GM12891 (cell line): ENCODE measurements at regions not wholly inside any gene's neighbourhood (a gene's known extent, or its start where the extent isn't known, plus 50 kb on each side); places are given as distances from the start of the nearest gene placed in this dataset.

Source experiments
- PAX5 ChIP-seq: IDR thresholded peaks from 2 replicates; pipeline ENCODE4 v1.6.1; 2011; ENCODE audit warnings: low read length, moderate library complexity, mild to moderate bottlenecking; ENCODE audit not compliant: insufficient read depth, severe bottlenecking
- POLR2A ChIP-seq: IDR thresholded peaks from 2 replicates; pipeline ENCODE4 v1.6.1; 2011; ENCODE audit warnings: low read depth, low read length, control low read depth
- POLR2AphosphoS5 ChIP-seq: IDR thresholded peaks from 2 replicates; pipeline ENCODE4 v1.6.1; 2011; ENCODE audit warnings: low read depth, low read length, control low read depth
- POU2F2 ChIP-seq: IDR thresholded peaks from 2 replicates; pipeline ENCODE4 v1.6.1; 2011; ENCODE audit warnings: low read depth, mild to moderate bottlenecking, control low read depth, low read length, moderate library complexity
- SPI1 ChIP-seq: IDR thresholded peaks from 2 replicates; pipeline ENCODE4 v1.6.1; 2011; ENCODE audit warnings: low read depth, low read length, control low read depth
- TAF1 ChIP-seq: IDR thresholded peaks from 2 replicates; pipeline ENCODE4 v1.6.1; 2011; ENCODE audit warnings: low read depth, low read length, control low read depth

DNA sequence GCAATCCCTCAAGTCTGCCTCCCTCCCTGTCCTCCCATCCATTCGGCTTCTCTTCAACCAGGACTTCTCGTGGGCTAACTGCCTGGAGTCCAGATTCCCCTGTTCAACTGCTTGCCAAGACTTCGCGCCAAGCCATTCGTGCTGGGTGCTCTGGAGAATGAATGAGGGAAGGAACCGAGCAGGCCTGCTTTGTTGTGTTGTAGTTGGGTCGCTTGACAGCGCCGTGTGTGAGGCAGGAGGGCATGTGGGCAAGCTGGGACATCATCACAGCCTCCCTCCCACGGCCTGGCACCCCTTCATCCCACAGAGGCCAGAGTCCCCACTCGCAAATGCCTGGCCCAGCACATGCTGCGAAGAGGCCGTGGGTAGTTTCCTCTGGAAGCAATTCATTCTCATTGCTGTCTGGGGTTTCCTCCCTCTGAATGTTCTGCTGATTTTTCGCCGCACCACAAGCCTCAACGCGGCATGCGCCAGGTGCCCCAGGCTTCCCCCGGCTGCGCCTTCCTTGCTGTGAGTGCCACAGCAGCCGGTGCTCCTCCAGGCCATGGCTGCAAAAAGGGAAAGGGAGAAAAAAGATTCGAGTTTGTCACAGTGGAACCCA lies 336.0 kb downstream of the QKI start:
- TF ChIP-seq POLR2A, result no peak
- TF ChIP-seq POLR2AphosphoS5, result no peak
- TF ChIP-seq SPI1, result no peak
- no peak for TF ChIP-seq TAF1
- TF ChIP-seq POU2F2, result no peak
- TF ChIP-seq PAX5, result no peak
